ENCODE measurements at regions not wholly inside any gene's neighbourhood (a gene's known extent, or its start where the extent isn't known, plus 50 kb on each side); places are given as distances from the start of the nearest gene placed in this dataset.

DNA sequence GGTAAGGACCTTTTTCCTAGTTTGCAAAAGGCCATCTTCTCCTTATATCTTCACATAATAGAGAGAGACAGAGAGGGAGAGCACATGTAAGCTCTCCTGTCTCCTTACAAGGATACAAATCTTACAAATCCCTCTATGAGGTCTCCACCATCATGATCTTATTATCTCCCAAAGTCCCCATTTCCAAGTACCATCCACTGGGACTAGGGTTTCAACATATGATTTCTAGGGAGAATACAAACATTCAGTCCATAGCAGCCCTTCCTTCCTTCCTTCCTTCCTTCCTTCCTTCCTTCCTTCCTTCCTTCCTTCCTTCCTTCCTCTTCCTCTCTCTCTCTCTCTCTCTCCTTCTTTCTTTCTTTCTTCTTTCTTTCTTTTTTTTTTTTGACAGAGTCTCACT, 1132.9 kb upstream of the WWC1 start:
- ChIA-PET CTCF (ENCODE audit: low intra/inter-chr PET ratio, low total read pairs) (no interaction called here), POLR2A (no interaction called here)
- no peak overlapping the region for H3K4me2 ChIP-seq (ENCODE audit: low read depth, low read length)
- H4K20me1 ChIP-seq (ENCODE audit: insufficient read depth, low read length): no peaks in the 10 kb centered on the region
- FAIRE-seq (no peak), ATAC-seq (no peak), DNase-seq (ENCODE audit: low spot score) (no peak)
- intact Hi-C loops (cut with micrococcal nuclease; ENCODE audit: unreplicated experiment): no loop called here
- H3K79me2 ChIP-seq (ENCODE audit: insufficient read depth, low read length): no peaks in the 10 kb centered on the region
- BruUV-seq (replicated peaks): no TSS peak
- no peak overlapping the region for H2AFZ ChIP-seq (ENCODE audit: low read length)
- no peaks in the 10 kb centered on the region for H3K4me1 ChIP-seq (ENCODE audit: insufficient read depth, low read length)
- no peak overlapping the region for H3K27ac ChIP-seq (ENCODE audit: extremely low read length, insufficient read depth, low read length)
- no peaks in the 10 kb centered on the region for H3K27me3 ChIP-seq (ENCODE audit: control insufficient read depth in 1 of 2, insufficient read depth in 2 of 2, low read length in 2 of 2)
- in situ Hi-C loops (cut with HindIII; ENCODE audit: extremely low pct_ligation_motif_present, low pct_unique_long_range_greater_than_20kb): no loop called here
- H3K9me3 ChIP-seq (ENCODE audit: low read length): no peaks in the 10 kb centered on the region
- no peak for TF ChIP-seq SIX4 (CRISPR knock-in tag; IDR thresholded peaks at IDR 0.05)
- TF ChIP-seq SALL2 (CRISPR knock-in tag; IDR thresholded peaks at IDR 0.05): no peak
- no peak for TF ChIP-seq FOXA3 (CRISPR knock-in tag; IDR thresholded peaks at IDR 0.05)
- no peak for TF ChIP-seq GATAD2A (CRISPR knock-in tag; IDR thresholded peaks at IDR 0.05)
- no peak for TF ChIP-seq ZNF747 (CRISPR knock-in tag; IDR thresholded peaks at IDR 0.05; ENCODE audit: borderline replicate concordance)
- TF ChIP-seq ZSCAN12 (CRISPR knock-in tag; IDR thresholded peaks at IDR 0.05): no peak
- TF ChIP-seq SP5 (CRISPR knock-in tag; IDR thresholded peaks at IDR 0.05; ENCODE audit: borderline replicate concordance, low read depth): no peak
- no peak for TF ChIP-seq ZNF605 (CRISPR knock-in tag; IDR thresholded peaks at IDR 0.05)
- TF ChIP-seq ELF1 (CRISPR knock-in tag; IDR thresholded peaks at IDR 0.05): no peak
- TF ChIP-seq ZKSCAN8 (CRISPR knock-in tag; IDR thresholded peaks at IDR 0.05; ENCODE audit: borderline replicate concordance): no peak
- no peaks in the 10 kb centered on the region for H3K36me3 ChIP-seq (replicated peaks in 1 of 2; ENCODE audit: control insufficient read depth in 1 of 2, insufficient read depth in 2 of 2, low read length in 2 of 2)
- no peak overlapping the region for H3K9ac ChIP-seq (ENCODE audit: insufficient read depth, low read depth, low read length)
- H3K4me3 ChIP-seq (replicated peaks in 1 of 3; ENCODE audit: insufficient read depth in 1 of 3, low read depth in 2 of 3, low read length in 3 of 3): no peak overlapping the region

DNA sequence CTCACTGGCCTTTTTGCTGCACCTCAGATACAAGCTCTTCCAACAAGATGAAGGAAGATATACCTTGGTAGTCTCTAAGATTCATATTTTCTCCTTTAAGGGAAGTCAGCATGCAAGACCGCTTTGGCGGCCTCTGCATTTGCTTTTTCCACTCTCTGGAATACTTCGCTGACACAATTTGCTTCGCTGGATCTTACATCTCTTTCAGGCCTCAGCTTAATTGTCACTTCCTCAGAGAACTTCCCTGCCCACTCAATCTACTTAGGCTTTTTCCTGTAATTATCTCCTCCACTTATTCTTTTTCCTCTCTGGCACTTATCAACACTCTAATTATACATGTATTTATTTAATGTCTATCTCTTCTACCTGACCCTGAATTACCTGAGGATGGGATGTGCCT, 1131.1 kb upstream of the WWC1 start:
- FAIRE-seq (no peak), ATAC-seq (no peak), DNase-seq (ENCODE audit: low spot score) (no peak)
- Histone ChIP-seq H3K9ac (ENCODE audit: insufficient read depth, low read depth, low read length) (no peak overlapping the region), H3K4me2 (ENCODE audit: low read depth, low read length) (no peak overlapping the region), H3K36me3 (replicated peaks in 1 of 2; ENCODE audit: control insufficient read depth in 1 of 2, insufficient read depth in 2 of 2, low read length in 2 of 2) (no peaks in the 10 kb centered on the region), H3K4me3 (replicated peaks in 1 of 3; ENCODE audit: insufficient read depth in 1 of 3, low read depth in 2 of 3, low read length in 3 of 3) (no peak overlapping the region), H3K79me2 (ENCODE audit: insufficient read depth, low read length) (no peaks in the 10 kb centered on the region), H3K27ac (ENCODE audit: extremely low read length, insufficient read depth, low read length) (no peak overlapping the region), H3K27me3 (ENCODE audit: control insufficient read depth in 1 of 2, insufficient read depth in 2 of 2, low read length in 2 of 2) (no peaks in the 10 kb centered on the region), H3K4me1 (ENCODE audit: insufficient read depth, low read length) (no peaks in the 10 kb centered on the region), H3K9me3 (ENCODE audit: low read length) (no peaks in the 10 kb centered on the region), H4K20me1 (ENCODE audit: insufficient read depth, low read length) (no peaks in the 10 kb centered on the region), H2AFZ (ENCODE audit: low read length) (no peak overlapping the region)
- WGBS (ENCODE audit: low lambda C conversion rate): 32% methylated on average over 4 of the region's 4 CpGs
- BruUV-seq (replicated peaks): no TSS peak
- intact Hi-C loops (cut with micrococcal nuclease; ENCODE audit: unreplicated experiment): no loop called here
- TF ChIP-seq, protein P1, sequence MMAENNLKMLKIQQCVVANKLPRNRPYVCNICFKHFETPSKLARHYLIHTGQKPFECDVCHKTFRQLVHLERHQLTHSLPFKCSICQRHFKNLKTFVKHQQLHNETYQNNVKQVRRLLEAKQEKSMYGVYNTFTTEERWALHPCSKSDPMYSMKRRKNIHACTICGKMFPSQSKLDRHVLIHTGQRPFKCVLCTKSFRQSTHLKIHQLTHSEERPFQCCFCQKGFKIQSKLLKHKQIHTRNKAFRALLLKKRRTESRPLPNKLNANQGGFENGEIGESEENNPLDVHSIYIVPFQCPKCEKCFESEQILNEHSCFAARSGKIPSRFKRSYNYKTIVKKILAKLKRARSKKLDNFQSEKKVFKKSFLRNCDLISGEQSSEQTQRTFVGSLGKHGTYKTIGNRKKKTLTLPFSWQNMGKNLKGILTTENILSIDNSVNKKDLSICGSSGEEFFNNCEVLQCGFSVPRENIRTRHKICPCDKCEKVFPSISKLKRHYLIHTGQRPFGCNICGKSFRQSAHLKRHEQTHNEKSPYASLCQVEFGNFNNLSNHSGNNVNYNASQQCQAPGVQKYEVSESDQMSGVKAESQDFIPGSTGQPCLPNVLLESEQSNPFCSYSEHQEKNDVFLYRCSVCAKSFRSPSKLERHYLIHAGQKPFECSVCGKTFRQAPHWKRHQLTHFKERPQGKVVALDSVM (CRISPR knock-in tag; IDR thresholded peaks at IDR 0.05): no peak
- TF ChIP-seq POLR2G (IDR thresholded peaks at IDR 0.05; ENCODE audit: low read depth, low read length) (no peak), HDAC1 (CRISPR knock-in tag; IDR thresholded peaks at IDR 0.05) (no peak), DPF2 (CRISPR knock-in tag; IDR thresholded peaks at IDR 0.05; ENCODE audit: borderline replicate concordance, low read depth) (no peak)
- ChIA-PET POLR2A (no interaction called here), CTCF (ENCODE audit: low intra/inter-chr PET ratio, low total read pairs) (no interaction called here)
- in situ Hi-C loops (cut with HindIII; ENCODE audit: extremely low pct_ligation_motif_present, low pct_unique_long_range_greater_than_20kb): no loop called here
